GM19452 (cell line): ENCODE measurements at regions not wholly inside any gene's neighbourhood (a gene's known extent, or its start where the extent isn't known, plus 50 kb on each side); places are given as distances from the start of the nearest gene placed in this dataset.
"Not testable (repeated sequence)": the region's sequence is repeated elsewhere in the genome, so short reads cannot be mapped to it uniquely, and the experiment has no call there.

Experiments
- ATAC-seq: cut with Tn5 transposase; IDR thresholded peaks from one replicate; pipeline ENCODE4 v1.9.1; 2021; ENCODE audit not compliant: unreplicated experiment

- ATAC-seq, result no peak
These were observed 73.7 kb upstream of the DLG1 start for GRCh38 chr3:197372047-197372661.

DNA sequence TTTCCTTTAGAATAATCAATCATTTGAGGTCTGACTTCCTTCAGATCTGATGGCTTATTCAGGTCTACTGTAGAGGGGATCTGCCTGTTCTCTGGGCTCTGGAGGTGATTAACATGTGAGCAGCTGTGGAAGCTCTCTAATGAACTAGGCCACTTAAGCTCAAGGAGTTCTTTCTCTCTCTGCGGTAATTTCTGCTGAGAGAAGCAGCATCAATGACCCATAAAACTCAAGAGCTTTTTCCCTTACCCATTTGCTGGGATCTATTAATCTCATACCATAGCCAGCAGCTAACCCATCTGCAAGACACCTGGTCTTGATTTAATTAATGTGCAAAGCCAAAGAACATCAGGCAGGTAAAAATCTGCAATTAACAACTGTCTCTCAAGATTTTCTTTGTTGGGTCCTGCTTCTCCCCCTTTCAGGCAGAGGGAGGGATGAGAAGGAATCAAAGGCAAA lies 73.2 kb upstream of the DLG1 start:
- ATAC-seq, result no peak

DNA sequence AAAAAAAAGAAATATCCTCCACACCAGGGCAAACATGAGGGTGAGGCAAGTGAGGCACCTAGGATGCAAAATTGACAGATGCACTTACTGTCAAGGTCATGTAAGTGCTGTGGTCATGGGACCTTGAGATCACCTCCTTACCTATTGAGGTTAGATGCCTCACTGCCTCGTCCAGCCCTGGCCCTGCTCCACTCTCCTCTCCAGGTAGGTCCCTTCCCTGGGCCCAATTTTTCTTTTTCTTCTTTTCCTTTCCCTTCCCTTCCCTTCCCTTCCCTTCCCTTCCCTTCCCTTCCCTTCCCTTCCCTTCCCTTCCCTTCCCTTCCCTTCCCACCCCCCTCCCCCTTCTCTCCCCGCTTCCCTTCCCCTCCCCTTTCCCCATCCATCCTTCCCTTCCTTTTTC lies 71.1 kb upstream of the DLG1 start:
- ATAC-seq, result no peak

DNA sequence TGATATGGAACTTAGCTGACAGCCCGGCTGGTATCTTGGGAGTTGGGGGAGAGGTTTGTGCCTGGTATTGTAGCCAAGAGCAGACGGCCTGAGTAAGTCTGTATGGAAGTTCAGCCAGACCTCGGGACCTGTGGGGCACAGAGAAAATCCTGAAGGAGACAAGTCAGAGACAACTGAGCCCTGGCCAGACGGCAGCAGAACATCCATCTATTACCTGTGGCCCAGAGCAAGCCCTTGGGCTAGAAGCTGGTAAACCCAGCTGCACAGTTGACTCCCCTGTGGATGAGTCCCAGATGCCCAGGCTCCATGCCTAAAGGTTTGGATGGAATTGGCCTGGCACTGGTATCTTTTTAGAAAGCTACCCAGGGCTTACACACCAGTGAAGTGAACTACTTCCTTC lies 70.4 kb upstream of the DLG1 start:
- ATAC-seq, result no peak

DNA sequence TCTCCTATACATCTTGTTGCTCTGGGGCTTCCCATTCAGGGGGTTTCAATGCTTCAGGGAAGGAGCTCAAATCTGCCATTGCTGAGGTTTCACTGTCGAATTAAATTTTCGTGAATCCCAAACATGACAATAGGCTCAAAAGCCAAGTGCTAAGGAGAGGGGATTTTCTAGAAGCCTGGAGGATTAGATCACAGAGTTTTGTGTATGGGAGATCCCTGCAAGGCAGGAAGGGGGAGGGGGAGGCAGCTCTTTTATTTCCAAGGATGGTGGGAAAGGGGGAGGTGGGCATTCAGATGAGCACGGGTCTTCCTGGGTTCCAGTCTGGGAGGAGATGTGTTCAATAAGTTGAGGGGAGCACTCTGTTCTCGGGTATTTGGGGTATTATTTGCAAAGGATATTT lies 69.9 kb upstream of the DLG1 start:
- ATAC-seq, result no peak

DNA sequence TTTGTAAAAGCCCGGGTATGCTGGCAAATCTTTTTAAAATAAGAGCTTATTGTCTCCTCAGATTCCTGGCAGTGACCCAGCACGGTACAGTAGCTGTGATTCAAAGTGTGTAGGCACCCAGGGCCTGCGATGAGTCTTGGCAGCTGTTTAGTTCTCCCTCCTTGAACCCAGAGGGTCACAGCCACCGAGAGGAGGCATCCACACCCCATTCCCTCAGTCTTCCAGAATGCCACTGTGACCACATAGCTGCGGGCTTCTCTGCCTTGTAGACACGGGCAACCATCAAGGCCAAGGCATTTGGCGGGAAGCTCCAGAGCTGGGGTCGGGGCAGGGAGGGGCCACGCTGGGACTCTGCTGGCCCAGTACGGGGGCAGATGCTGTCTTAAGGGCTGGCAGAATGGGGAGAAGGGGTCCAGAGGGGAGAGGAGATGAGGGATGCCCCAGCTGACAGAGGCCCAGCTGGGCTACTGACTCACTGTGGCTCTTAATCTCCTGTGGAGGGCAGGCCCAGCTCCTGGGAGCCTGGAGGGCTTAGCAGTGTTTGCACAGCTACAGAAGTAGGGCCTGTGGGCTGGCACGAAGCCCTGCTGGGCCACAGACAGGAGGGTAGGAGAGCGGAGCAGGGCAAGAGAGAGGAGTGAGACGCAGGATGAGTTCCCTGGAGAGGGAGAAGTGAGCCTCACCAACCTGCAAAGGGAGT lies 68.8 kb upstream of the DLG1 start:
- no peak for ATAC-seq

DNA sequence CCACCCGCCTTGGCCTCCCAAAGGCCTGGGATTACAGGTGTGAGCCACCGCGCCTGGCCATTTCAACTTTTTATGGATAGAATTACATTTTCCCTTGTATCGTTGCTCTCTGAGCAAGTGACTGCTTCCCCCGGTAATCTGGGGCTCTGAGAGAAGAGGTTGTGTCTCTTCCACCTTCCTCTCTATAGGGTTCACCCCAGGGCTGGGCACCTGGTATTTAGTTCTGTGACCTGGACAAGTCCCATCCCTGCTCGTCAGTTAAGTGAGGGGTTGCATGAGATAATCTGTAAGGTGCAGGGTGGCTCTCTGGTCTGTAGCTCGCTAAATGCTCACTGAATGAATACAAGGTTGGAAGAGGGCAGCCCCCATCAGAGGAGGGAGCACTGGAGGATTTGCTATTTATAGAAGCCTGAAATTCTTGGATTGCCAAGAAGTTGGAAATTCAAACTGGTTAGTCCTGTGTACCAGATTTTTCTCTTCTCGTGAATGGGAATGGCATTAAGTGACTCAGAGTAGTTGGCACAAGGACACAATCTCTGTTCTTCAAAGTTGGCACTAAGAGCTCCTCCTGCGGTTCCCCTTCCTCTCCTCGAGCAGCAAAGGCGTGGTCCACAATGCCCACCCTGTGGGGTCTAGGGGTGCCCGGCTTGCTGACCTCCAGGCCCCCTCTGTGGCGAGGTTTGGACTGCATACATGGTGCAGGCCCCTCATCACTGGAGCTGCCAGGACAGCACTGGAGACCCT lies 68.1 kb upstream of the DLG1 start:
- no peak for ATAC-seq

DNA sequence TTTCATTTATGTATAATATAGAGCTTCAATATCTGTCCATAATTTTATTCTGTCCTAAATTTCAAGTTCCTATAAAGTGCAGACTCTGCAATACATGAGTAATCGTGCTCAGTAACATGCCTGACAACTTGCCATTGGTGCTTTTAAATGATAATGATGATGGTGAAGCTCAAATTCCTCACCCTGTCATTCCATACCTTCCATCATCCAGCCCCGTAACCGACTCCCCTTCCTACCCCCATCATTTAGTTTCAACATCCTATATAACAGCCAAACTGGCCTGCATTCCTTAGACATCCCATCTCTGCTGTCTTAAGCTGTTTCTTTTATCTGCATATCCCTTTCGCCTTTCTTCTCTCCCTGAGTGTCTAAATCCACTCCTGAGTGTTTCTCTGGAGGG lies 67.2 kb upstream of the DLG1 start:
- no peak for ATAC-seq

DNA sequence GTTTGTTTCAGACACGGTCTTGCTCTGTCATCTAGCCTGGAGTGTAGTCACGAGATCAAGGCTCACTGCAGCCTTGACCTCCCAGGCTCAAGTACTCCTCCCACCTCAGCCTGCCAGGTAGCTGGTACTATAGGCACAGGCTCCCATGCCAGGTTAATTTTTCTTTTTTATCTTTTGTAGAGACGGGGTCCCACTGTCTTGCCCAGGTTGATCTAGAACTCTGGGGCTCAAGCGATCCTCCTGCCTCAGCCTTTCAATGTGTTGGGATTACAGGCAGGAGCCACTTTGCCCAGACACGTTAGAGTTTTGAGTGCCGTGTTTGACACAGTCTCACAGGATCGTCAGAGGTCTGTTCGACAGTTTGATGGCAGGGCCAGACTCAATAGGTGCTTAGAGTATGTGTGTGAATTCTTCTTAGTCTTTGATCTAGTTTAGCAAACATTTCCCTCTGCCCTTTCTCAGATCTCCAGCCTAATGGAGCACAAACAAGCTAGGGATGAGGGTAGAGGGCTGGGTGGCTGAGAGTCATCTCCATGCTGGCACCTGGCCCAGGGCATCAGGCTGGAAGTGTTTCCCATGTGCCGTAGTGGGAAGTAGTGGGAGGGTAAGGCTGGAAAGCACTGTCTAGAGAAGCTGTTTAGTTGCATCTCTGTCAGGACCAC lies 66.1 kb upstream of the DLG1 start:
- ATAC-seq, result no peak

DNA sequence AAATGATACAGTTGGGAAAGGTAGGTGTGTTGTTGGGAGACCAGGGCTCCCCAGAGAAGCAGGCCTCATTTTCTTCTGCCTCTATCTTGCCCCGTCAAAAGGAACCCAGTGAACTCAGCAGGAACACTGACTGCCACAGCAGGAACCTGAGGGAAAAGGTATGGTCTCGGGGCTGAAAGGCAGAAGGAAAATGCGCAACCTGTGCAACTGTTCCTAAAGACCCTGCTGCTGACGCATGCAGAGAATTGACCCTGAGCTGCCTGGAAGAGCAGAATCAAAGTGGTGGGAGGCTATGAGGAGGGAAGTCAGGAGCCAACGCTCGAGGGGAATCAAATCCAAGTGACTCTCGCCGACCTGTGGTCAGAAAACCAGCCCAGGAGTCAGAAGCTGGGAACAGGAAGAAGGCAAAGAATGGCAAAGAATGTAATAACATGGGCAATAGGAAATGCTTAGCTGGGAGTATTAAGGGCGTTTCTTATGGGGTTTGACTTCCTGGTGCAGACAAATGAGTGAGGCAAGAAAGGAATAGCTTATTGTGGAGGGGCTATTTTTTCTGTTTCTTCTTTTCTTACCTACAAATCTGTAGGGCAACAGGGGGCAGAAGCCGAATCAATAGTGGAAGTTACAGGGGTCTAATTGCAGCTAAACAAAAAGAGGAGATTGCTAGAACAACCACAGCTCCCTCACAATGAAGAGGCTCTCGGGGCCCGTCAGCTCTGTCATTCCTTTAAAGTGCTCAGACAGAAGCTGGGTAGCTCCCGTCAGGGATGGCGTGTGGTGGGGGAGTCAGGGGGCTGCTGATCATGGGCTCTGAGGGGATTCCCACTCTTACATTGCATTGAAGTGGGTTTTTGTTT lies 65.4 kb upstream of the DLG1 start:
- ATAC-seq, result no peak

- no peak for ATAC-seq
These were observed 63.7 kb upstream of the DLG1 start for GRCh38 chr3:197362081-197362480.

- ATAC-seq, result not testable (repeated sequence)
These were observed 61.7 kb upstream of the DLG1 start for GRCh38 chr3:197360095-197360494.

- not testable (repeated sequence) for ATAC-seq
These were observed 61.1 kb upstream of the DLG1 start for GRCh38 chr3:197359476-197359875.

GRCh38 chr3:197356741-197357140 lies 58.3 kb upstream of the DLG1 start:
- no peak for ATAC-seq

GRCh38 chr3:197356275-197356674 lies 57.9 kb upstream of the DLG1 start:
- no peak for ATAC-seq

DNA sequence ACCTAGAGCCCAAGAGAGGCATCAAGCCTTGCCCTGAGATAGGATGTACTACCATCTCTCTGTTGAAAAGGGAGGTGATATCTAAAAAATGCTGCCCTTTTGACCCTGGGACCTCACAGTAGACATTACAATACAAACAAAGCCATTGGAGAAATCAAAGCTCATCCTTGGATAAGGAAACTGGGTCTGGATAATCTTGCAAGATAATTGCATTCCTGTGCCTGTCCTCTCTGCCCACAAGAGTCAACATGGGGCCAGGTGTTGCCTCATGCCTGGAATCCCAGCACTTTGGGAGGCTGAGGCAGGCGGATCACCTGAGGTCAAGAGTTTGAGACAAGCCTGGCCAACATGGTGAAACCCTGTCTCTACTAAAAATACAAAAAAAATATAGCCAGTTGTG lies 57.3 kb upstream of the DLG1 start:
- ATAC-seq, result no peak

DNA sequence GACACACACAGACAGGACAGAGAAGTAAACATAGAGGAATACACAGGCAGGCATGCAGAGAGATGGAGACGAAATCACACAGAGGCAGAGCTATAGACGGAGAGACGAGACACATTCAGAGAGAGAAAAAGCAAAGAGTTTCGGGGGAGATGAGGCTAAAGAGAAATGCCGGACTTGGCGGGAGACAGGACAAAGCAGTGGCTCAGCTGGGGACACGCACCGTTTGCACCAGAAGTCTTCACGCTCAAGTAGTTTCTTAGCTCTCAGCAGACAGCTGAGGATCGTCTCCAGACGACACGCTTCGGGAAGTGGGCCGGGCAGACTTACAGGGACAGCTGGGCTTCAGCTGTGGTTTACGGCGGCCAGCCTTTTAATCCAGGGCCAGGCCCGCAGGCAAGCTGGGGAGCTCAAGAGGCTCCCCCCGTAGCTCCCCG lies 56.2 kb upstream of the DLG1 start:
- no peak for ATAC-seq

DNA sequence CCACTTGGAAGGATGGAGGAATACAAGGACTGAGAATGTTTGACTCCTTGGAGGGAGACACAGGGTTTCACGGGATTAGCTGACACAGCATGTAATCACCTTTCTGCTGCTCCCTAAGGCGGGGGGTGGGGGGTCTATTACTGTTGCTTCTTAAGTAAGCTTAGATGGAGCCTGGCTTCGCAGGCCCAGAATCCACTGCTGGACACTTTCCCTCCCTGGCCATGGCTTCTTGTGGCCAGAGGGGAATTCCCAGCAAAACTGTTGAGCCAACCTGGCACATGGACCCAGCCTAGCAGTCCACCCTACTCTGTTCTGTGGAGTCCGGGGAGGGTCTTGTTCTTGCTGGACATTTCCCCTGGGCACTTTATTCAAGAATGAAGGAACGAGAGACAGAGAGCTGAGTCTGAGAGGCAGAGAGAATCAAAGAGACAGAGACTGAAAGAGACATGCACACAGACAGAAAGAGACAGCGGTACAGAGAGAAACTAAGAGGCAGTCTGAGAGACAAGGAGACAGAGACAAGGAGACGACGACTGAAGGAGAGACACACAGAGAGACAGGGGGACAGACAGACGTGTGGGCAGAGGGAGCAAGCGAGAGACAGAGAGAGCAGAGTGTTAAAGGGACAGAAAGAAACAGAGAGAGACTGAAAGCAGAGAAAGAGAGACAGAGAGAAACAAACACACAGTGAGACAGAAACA lies 55.6 kb upstream of the DLG1 start:
- ATAC-seq, result no peak

DNA sequence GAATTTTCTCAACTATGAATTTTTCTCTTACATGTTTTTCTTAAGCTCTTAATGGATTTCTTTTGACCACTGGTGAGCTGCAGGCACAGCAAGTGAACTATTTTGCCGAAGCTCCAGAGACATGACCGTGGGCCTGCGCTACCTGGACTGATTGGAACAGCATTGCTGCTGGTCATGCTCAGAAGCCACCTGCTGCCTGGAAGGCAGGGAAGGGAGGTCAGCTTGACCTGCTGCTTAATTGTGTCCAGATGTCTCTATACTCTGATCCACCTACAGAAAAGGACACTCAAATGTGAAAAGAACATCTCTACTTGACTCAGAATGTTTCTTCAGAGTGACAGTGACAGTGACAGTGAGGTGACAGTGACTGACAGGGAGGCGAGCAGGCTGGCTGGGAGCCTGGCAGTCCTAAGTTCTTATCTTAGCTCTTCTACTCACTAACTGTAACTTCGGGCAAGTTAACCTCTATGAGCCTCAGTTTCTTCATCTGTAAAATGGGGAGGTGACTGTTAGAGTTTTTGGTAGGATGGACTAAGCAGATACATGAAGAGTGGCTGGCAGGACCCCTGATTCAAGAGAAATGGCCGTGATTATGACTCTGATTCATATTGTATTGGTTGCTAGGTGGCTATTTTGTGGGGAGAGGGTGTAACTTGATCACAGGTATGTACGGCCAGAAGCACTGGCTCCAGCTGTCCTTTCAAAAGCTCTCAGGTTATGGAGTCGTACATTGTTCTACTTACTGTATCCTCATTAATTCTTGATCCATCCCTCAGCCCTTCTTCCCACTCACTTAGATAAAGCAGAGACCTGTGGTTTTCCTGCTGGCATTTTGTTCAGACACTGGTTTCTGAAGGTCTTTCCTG lies 54.8 kb upstream of the DLG1 start:
- no peak for ATAC-seq
